ENCODE measurements at regions not wholly inside any gene's neighbourhood (a gene's known extent, or its start where the extent isn't known, plus 50 kb on each side); places are given as distances from the start of the nearest gene placed in this dataset.

- peaks cover 0 to 5% of the 10 kb centered on the region in 2 experiments; a peak in 3 of 4 replicates for H3K4me1 Mint-ChIP-seq
- Histone ChIP-seq H3T11ph (ENCODE audit: low read length) (no peak overlapping the region), H4K8ac (replicated peaks; ENCODE audit: insufficient read length, low read depth, low read length) (no peak overlapping the region), H3K4me1 (ENCODE audit: insufficient read depth, low read length) (no peaks in the 10 kb centered on the region), H2BK120ac (ENCODE audit: low read depth, low read length, poor library complexity, severe bottlenecking) (no peak overlapping the region), H3K9ac (ENCODE audit: extremely low read depth, insufficient read length, low read length) (no peak overlapping the region), H3K23ac (ENCODE audit: insufficient read length, low read depth, low read length) (no peak overlapping the region), H2BK15ac (ENCODE audit: low read depth, low read length) (no peak overlapping the region), H3K9me3 (ENCODE audit: control insufficient read depth, low read depth, low read length) (no peaks in the 10 kb centered on the region), H3K4me2 (ENCODE audit: insufficient read depth, insufficient read length, low read length) (no peak overlapping the region), H2BK5ac (ENCODE audit: insufficient read length, low read length) (no peak overlapping the region), H3K79me1 (ENCODE audit: insufficient read depth, low read depth, low read length, poor library complexity, severe bottlenecking) (no peaks in the 10 kb centered on the region), H3K27ac (ENCODE audit: insufficient read length, low read depth, low read length) (no peak overlapping the region), H3K14ac (ENCODE audit: insufficient read depth, low read length) (no peak overlapping the region), H3K4ac (ENCODE audit: low read depth, low read length) (no peak overlapping the region), H2AK5ac (ENCODE audit: insufficient read length, low read length) (no peak overlapping the region), H3K23me2 (ENCODE audit: insufficient read length, low read depth, low read length, poor library complexity, severe bottlenecking) (no peaks in the 10 kb centered on the region), H3K56ac (ENCODE audit: insufficient read length, low read depth, low read length) (no peak overlapping the region), H3K79me2 (ENCODE audit: insufficient read depth, low read length) (no peaks in the 10 kb centered on the region), H2BK12ac (ENCODE audit: insufficient read length, low read depth, low read length) (no peak overlapping the region), H4K20me1 (ENCODE audit: control insufficient read depth, insufficient read depth, insufficient read length) (no peaks in the 10 kb centered on the region), H2BK20ac (ENCODE audit: low read depth, low read length, poor library complexity, severe bottlenecking) (no peak overlapping the region), H4K91ac (ENCODE audit: insufficient read length, low read depth, low read length) (no peak overlapping the region), H3K18ac (ENCODE audit: insufficient read length, low read depth, low read length) (no peak overlapping the region), H2AFZ (ENCODE audit: low read length) (no peak overlapping the region), H3K27me3 (ENCODE audit: insufficient read depth, low read length) (no peaks in the 10 kb centered on the region), H4K5ac (ENCODE audit: insufficient read length, low read depth, low read length) (no peak overlapping the region)
- no peaks in the 10 kb centered on the region for H3K36me3 Mint-ChIP-seq (ENCODE audit: insufficient read depth in 1 of 3, low read depth in 3 of 3)
- DNase-seq, result no peak
- no peak overlapping the region for H3K4me3 Mint-ChIP-seq
- H3K27ac Mint-ChIP-seq, result no peak overlapping the region
- TF ChIP-seq, protein P1, sequence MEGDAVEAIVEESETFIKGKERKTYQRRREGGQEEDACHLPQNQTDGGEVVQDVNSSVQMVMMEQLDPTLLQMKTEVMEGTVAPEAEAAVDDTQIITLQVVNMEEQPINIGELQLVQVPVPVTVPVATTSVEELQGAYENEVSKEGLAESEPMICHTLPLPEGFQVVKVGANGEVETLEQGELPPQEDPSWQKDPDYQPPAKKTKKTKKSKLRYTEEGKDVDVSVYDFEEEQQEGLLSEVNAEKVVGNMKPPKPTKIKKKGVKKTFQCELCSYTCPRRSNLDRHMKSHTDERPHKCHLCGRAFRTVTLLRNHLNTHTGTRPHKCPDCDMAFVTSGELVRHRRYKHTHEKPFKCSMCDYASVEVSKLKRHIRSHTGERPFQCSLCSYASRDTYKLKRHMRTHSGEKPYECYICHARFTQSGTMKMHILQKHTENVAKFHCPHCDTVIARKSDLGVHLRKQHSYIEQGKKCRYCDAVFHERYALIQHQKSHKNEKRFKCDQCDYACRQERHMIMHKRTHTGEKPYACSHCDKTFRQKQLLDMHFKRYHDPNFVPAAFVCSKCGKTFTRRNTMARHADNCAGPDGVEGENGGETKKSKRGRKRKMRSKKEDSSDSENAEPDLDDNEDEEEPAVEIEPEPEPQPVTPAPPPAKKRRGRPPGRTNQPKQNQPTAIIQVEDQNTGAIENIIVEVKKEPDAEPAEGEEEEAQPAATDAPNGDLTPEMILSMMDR (conservative IDR thresholded peaks at IDR 0.05), result no peak
- no CpG with 5 or more reads among the region's 1 CpG for WGBS (ENCODE audit: extremely low coverage, insufficient read length, low lambda C conversion rate)
- H3K27me3 Mint-ChIP-seq (ENCODE audit: low read depth), result no peaks in the 10 kb centered on the region
- H3K9me3 Mint-ChIP-seq, result no peaks in the 10 kb centered on the region
Observed at GRCh38 chr5:110012145-110012544, 322.4 kb downstream of the MAN2A1 start.

All from H9 (cell line).